H1 (cell line): ENCODE measurements at regions not wholly inside any gene's neighbourhood (a gene's known extent, or its start where the extent isn't known, plus 50 kb on each side); places are given as distances from the start of the nearest gene placed in this dataset.

Experiments used
- BCL11A ChIP-seq, 2 experiments: IDR thresholded peaks; one replicate each; pipeline ENCODE4 v1.6.1; 2011; ENCODE audit warnings: low read depth in 2 of 2, low read length in 2 of 2, mild to moderate bottlenecking in 2 of 2
- CTCF ChIP-seq, 3 experiments: IDR thresholded peaks; 1 replicate in 2 of 3; 2 replicates in 1 of 3; pipeline versions ENCODE4 v1.5.1 to v1.6.1; 2011; ENCODE audit warnings: low read length in 3 of 3, mild to moderate bottlenecking in 3 of 3, inconsistent platforms in 2 of 3, low read depth in 1 of 3, moderate library complexity in 1 of 3; ENCODE audit not compliant: insufficient read depth in 1 of 3; ENCODE audit errors: control extremely low read depth in 1 of 3
- EP300 ChIP-seq, 2 experiments: IDR thresholded peaks; 1 replicate in 1 of 2; 2 replicates in 1 of 2; pipeline ENCODE4 v1.6.1; 2011 to 2012; ENCODE audit warnings: low read depth in 2 of 2, low read length in 2 of 2, mild to moderate bottlenecking in 2 of 2, borderline replicate concordance in 1 of 2, inconsistent platforms in 1 of 2, moderate library complexity in 1 of 2
- JUN ChIP-seq: IDR thresholded peaks from 2 replicates; pipeline ENCODE4 v1.6.1; 2011; ENCODE audit warnings: low read depth, mild to moderate bottlenecking, improper control_type of control experiment, low read length
- MAX ChIP-seq: IDR thresholded peaks from 2 replicates; pipeline ENCODE4 v1.6.1; 2012; ENCODE audit warnings: inconsistent platforms
- POLR2AphosphoS5 ChIP-seq: IDR thresholded peaks from 2 replicates; pipeline ENCODE4 v1.6.1; 2011; ENCODE audit warnings: low read depth, low read length
- SUZ12 ChIP-seq: fragments of 200-600 bp; sonication (generic); IDR thresholded peaks from 2 replicates; pipeline ENCODE4 v1.6.1; 2012; ENCODE audit warnings: mild to moderate bottlenecking, inconsistent platforms, low read length, moderate library complexity, mixed read lengths
- TAF1 ChIP-seq: IDR thresholded peaks from 2 replicates; pipeline ENCODE4 v1.6.1; 2011; ENCODE audit warnings: mild to moderate bottlenecking, low read depth, low read length
- TBP ChIP-seq: IDR thresholded peaks from 2 replicates; pipeline ENCODE4 v1.6.1; 2011; ENCODE audit warnings: low read depth, low read length, improper control_type of control experiment

GRCh38 chr5:20331826-20332225, 343.8 kb upstream of the CDH18 start:
- TF ChIP-seq SUZ12, result no peak
- TF ChIP-seq CTCF (IDR thresholded peaks at IDR 0.05; ENCODE audit: control extremely low read depth in 1 of 3, insufficient read depth in 1 of 3, low read depth in 1 of 3, low read length in 3 of 3), result no peak
- TF ChIP-seq JUN, result no peak
- no peak for TF ChIP-seq EP300 (IDR thresholded peaks at IDR 0.05; ENCODE audit: borderline replicate concordance in 1 of 2, low read depth in 2 of 2, low read length in 2 of 2)
- no peak for TF ChIP-seq POLR2AphosphoS5
- no peak for TF ChIP-seq MAX
- no peak for TF ChIP-seq BCL11A (IDR thresholded peaks at IDR 0.05; ENCODE audit: low read depth in 2 of 2, low read length in 2 of 2)
- no peak for TF ChIP-seq TBP
- TF ChIP-seq TAF1, result no peak
